GM04504 (cell line): ENCODE measurements at regions not wholly inside any gene's neighbourhood (a gene's known extent, or its start where the extent isn't known, plus 50 kb on each side); places are given as distances from the start of the nearest gene placed in this dataset.

Source experiments
- DNase-seq: peaks from one replicate; pipeline ENCODE4 v3.0.0-alpha.2; 2012; ENCODE audit warnings: low read depth

DNA sequence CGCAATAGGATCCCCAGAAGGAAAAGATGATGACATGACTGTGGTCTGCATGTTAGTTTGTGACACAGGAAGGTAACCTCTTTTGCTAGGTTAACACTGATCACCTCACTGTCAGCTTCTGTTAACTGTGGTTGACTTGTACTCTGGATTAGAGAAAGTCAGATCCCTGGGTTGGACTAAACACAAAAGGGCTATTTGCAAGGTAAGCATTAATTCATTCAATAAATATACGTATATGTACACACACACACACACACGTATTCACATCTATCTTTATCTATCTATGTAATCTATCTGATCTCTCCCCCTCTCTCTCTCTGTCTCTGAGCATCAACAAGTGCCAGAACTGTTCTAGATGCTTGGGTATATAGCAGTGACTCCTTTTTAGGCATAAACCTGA lies 136.1 kb upstream of the SNX19 start:
- DNase-seq, result no peak

- no peak for DNase-seq
Measured at GRCh38 chr11:131056036-131056435, 139.8 kb upstream of the SNX19 start.

GRCh38 chr11:131063638-131064037 lies 147.4 kb upstream of the SNX19 start:
- DNase-seq, result no peak

DNA sequence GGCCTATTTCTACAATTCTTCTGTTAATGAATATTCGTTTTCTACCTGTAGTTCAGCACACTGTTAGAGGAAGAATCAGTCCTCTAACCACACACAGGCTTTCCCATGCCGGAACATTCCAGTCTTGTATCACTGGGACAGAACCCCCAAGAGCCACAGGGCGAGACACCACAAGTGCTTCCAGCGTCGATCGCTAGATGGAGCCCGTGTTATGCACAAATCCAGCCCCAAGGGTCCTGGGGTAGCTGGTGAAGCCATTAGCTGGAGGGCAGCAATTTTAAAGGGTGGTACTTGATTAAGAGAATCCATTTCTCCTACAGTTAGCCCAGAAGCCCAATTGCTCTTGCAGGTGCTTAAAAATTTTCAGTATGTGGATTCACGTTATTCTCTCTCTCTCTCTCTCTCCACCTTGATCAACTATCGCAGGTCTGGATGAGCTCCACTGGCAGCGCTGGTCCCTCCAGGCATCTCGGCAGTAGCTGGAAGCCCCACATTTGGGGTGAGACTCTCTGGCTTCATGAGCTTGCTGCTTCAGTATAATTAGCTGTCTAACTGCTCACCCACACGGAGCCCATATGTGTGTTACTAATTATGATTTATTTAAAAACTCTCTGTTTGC lies 148.2 kb upstream of the SNX19 start:
- DNase-seq, result no peak

DNA sequence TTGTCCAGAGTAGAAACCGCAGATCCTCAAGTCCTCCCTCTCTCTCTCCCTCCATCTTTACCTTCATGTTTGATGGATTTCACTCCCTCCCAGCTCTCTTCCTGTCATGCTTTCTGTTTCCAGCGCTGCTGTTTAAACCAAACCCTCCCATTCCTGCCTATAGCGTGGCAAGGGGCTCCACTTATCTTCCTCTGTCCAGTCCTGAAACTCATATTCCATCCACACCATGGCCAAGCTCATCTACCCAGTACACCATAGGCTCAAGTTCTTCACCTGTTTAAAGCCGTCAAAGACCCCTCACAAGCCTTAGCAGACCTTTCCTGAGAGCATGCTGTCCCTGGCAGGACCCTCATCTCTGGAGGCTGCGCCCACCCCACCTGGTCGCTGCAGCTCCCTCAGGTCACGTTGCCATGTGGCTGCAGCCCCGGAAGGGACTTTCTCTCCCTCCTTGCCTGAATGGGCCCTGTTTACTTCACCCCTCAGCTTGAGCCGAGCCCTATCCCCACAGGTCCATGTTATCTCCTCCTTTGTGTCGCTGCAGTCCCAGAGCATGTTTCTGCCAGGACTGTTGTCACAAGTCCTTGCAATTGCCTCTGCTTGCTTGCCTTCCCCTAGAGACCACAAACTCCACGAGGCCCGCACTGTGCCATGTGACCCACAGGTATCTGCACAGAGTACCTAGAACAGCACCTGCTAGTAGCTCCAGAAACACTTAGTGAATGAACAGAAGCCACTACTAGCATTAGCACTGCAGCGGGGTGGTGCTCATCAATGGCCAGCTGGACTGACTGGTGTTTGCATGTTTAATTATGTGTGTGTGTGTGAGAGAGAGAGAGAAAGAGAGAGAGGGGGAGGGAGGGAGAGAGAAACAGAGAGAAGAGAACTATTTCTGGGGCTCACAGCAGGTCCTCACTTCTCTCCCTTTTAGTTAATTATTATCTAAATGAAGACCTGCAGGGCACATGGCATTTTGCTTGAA lies 149.4 kb upstream of the SNX19 start:
- DNase-seq, result no peak

- no peak for DNase-seq
Measured at GRCh38 chr11:131066551-131066950, 150.3 kb upstream of the SNX19 start.

DNA sequence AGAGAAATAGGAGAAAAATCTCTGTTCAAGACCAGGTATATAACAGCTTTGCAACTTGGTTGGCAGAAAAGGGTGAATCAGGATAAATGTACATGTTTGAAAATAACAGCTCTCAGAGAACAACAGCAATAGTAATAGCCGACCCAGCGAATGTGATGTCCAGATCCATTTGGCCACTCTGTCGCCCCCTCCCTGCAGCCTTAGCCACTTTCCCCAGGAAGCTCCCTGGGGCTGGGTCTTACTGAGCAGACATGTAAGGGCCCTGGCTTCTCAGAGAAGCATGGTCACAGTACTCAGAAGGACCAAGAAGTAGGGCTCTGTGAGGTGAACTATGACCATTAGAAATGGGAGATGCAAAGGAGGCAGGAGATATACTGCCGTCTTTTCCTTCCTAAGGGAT lies 154.1 kb upstream of the SNX19 start:
- DNase-seq, result no peak

GRCh38 chr11:131073167-131073566 lies 156.9 kb upstream of the SNX19 start:
- no peak for DNase-seq

- DNase-seq, result no peak
Measured at GRCh38 chr11:131074573-131074972, 158.3 kb upstream of the SNX19 start.

- no peak for DNase-seq
Measured at GRCh38 chr11:131077340-131077739, 161.1 kb upstream of the SNX19 start.

GRCh38 chr11:131079036-131079435 lies 162.8 kb upstream of the SNX19 start:
- no peak for DNase-seq

DNA sequence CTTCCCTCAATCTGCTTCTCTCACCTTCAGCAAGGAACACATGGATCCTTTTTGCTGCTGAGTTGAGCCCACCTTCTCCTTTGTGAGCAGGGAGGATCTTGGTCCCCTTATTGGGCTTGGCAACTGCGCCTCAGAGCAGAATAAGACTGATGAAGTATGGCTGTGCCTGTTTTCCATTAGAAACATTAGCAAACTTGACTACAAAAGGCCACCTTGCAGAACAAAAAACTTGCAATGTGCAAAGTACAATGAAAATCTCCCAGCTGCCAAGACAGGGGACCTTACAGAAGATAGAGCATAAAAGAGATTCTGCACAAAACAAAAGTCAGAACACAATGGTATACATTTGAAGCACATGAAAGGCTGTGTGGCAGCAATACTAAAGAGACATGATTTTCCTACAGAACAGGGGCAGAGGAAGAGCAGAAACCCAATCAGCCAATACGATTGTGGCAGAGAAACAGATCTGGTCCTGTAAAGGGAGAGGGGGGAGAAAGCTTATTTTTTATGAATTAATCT lies 173.5 kb upstream of the SNX19 start:
- DNase-seq, result no peak

GRCh38 chr11:131092469-131092868 lies 176.2 kb upstream of the SNX19 start:
- DNase-seq, result no peak

GRCh38 chr11:131094827-131095226 lies 178.5 kb upstream of the SNX19 start:
- no peak for DNase-seq

GRCh38 chr11:131095511-131096185 lies 179.4 kb upstream of the SNX19 start:
- DNase-seq, result no peak

GRCh38 chr11:131099013-131099412 lies 182.7 kb upstream of the SNX19 start:
- DNase-seq, result no peak

GRCh38 chr11:131099746-131100145 lies 183.5 kb upstream of the SNX19 start:
- no peak for DNase-seq

DNA sequence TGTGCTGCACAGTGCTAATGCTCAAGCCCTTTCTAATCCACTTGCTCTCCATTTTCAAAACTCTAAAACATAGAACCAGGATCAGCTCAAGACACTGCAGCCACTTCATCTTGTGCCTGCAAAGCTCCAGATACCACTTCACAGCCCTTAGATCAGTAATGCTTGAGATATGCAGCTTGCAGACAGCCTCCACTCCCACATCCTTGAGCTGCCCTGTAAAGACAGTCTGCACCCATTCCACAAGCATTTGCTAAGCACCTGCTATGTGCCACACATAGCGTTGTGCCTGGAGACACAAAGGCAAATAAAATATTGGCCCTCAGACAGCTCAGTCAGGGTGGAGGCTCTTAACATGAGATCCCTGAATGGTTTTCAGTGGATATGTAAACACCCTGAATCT lies 192.5 kb upstream of the SNX19 start:
- peak; percentile 3 for DNase-seq

GRCh38 chr11:131109257-131109656 lies 193.0 kb upstream of the SNX19 start:
- DNase-seq, result peak; percentile 15

DNA sequence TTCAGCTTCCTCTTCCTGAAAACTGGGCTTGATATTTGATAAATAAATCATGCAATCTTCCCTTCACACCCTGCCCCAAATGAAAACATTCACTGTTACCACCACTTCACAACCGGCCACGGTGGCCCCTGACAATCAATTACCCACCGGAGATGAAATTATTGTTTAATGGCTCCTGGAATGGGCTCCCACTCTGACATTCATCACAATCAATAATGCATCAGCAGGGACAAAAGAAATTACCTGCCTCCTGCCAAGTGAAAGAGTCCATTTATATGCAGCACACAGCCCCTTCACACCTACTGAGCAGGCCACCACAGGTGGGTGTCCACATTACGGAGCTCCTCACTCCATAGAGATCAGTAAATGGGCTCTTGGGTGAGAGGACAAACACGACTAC lies 193.5 kb upstream of the SNX19 start:
- DNase-seq, result no peak

GRCh38 chr11:131111775-131112174 lies 195.5 kb upstream of the SNX19 start:
- DNase-seq, result no peak

DNA sequence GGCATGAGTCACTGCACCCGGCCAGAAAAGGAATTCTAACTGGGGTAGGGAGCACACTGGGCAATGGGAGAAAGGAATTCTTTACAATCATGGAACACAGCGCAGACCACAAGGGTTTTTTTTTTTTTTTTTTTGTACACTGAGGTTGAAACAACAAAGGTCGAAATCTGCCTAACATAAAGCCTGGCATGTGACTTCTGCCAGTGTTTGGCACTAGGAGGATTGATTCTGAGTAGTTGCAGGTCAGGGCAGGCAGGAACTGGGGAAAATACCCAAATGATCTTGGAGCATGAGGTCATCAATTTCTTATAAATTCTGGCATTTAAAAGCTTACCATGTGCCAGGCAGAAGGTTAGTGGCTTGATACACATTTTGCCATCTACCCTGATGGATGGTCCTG lies 202.0 kb upstream of the SNX19 start:
- no peak for DNase-seq
